Left lung (tissue), 4 donors: ENCODE measurements at regions not wholly inside any gene's neighbourhood (a gene's known extent, or its start where the extent isn't known, plus 50 kb on each side); places are given as distances from the start of the nearest gene placed in this dataset.
"Not testable (repeated sequence)": the region's sequence is repeated elsewhere in the genome, so short reads cannot be mapped to it uniquely, and the experiment has no call there.

Experiments used
- ATAC-seq: fragments of 200-7000 bp; cut with Tn5 transposase; one replicate; pipeline ENCODE4 v1.9.1; 2020; ENCODE audit warnings: moderate library complexity
- DNase-seq, 4 donors: peaks; one replicate each; pipeline ENCODE4 v3.0.0-alpha.2; 2013 to 2020
- H3K27ac ChIP-seq, 2 donors: fragments of 200-600 bp; sonication (generic) in 1 of 2; one replicate each; pipeline versions ENCODE4 v1.5.0 to v1.8.0; 2020 to 2021
- H3K27me3 ChIP-seq, 2 donors: fragments of 200-600 bp; sonication (generic) in 1 of 2; one replicate each; pipeline versions ENCODE4 v1.5.0 to v1.8.0; 2020 to 2021
- H3K36me3 ChIP-seq, 2 donors: fragments of 200-600 bp; sonication (generic) in 1 of 2; one replicate each; pipeline versions ENCODE4 v1.5.0 to v1.8.0; 2020 to 2021
- H3K4me1 ChIP-seq, 2 donors: fragments of 200-600 bp; one replicate each; pipeline ENCODE4 v1.8.0; 2021
- H3K4me3 ChIP-seq, 2 donors: fragments of 200-600 bp; sonication (generic) in 1 of 2; one replicate each; pipeline versions ENCODE4 v1.5.0 to v1.8.0; 2020 to 2021; ENCODE audit warnings: mild to moderate bottlenecking in 1 of 2
- H3K9me3 ChIP-seq, 2 donors: fragments of 200-600 bp; sonication (generic) in 1 of 2; one replicate each; pipeline versions ENCODE4 v1.5.0 to v1.8.0; 2020 to 2021
- intact Hi-C, 2 donors: fragments of 100-400 bp; cut with DNase I; formaldehyde crosslinking; loops; one replicate each; pipeline versions ENCODE4 v1.11.2 to v1.14.2; 2022
- donor health status: DM: no; HTN: yes; CAD: no.
- donor health status: DM: no; HTN: no; CAD: no.

DNA sequence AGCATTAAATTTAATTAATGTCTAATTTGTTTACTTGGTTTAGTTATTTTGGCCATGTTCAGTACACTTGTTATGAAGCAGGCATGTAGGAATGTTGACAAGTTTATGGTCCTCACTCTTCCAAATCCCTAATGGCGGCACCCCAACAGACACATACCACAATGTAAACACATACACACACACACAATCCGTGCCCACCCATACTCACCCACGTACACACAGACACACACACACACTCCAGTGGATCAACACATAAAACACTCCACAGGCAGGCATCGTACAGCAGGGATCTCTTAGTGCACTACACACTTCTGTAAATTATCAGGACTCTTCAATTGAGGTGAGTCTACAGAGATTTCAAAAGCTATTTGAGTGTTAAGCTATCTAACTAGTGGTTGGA, 767.5 kb downstream of the FOXD4L6 start:
- H3K4me3 ChIP-seq, H3K27me3 ChIP-seq, intact Hi-C loops, H3K4me1 ChIP-seq, ATAC-seq, H3K36me3 ChIP-seq, H3K27ac ChIP-seq, H3K9me3 ChIP-seq: not testable (repeated sequence)
- peak in 1 of 4 donors; percentile 0 for DNase-seq

DNA sequence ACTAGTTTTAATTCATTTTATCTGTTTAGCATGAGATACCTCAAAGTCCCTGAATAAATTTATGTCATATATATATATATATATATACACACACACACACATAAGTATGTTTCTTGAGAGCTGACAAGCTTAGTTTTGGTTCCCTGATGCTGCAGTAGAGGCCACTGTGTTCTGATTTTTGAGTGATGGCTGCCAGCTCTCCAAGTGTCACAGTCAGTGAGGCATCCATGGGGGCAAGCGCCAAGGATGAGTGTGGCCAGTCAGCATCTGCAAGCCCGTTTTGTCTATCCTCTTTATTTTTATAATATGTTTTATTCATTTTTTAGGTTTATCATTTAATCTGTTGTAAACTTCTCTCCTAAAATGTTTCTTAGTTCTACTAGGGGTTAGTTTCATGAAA, 797.5 kb downstream of the FOXD4L6 start:
- H3K27ac ChIP-seq, H3K36me3 ChIP-seq, H3K4me1 ChIP-seq, H3K9me3 ChIP-seq, ATAC-seq, intact Hi-C loops, H3K27me3 ChIP-seq, H3K4me3 ChIP-seq: not testable (repeated sequence)
- peak in 1 of 4 donors; percentile 22 for DNase-seq

DNA sequence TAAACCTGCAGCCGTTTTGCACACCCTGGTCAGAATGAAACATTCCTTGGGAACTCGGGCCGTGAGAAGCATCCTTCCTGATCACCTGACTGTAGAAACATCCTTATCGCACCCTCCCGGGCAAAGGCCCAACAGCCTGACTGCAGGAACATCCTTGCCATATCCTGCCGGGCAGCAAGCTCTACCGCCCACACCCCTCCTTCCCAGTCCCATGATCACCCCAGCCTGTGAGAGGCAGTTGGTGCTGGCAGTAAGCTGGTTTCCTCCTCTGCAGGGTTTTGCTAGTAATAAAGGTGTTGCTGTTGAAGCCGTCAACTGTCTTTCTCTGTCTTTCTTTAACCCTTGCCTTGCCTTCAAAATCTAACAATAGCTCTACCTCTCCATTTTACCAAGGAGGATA, 799.6 kb downstream of the FOXD4L6 start:
- ATAC-seq, DNase-seq, H3K36me3 ChIP-seq, H3K9me3 ChIP-seq, H3K27ac ChIP-seq, H3K4me3 ChIP-seq, H3K27me3 ChIP-seq, intact Hi-C loops, H3K4me1 ChIP-seq: not testable (repeated sequence)

DNA sequence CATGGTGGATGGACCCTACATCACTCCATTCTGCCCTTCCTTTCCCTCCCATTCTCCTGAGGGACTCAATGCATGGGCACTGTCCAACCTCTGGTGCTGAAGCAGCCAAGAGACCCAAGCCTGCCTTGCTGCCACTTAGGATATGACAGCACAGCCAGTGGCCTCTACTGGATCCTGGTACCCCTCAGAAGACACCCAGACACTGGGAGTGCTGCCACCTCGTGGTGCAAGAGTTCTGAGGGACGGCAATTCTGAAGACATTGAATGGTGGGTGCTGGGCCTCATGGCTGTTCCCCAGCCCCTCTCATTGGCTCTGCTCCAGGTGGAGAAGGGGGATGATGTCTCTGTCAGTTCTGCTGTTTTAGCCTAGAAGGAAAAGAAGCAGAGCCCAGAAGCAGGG, 802.3 kb downstream of the FOXD4L6 start:
- intact Hi-C loops, ATAC-seq, DNase-seq: not testable (repeated sequence)

DNA sequence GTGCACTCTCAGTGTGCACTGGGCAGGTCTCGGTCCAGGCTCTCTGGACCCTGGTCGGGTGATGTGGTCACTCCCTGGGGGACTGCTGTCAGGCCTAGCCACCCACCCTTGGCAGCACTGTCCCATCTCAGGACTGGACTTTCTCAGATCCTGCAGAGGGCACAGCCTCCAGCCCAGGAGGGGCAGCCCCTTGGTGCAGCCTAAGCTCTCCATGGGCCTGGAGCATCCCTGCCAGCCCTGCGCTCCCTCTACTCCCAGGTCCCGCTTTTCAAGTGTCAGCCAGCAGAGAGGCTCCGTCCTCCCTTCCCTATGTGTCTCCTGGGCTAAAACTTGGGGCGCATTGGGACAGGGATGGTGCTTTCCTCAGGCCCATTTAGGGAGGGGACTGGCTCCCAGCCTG, 805.8 kb downstream of the FOXD4L6 start:
- intact Hi-C loops, H3K4me1 ChIP-seq, H3K4me3 ChIP-seq, H3K9me3 ChIP-seq, H3K36me3 ChIP-seq, ATAC-seq, H3K27me3 ChIP-seq, H3K27ac ChIP-seq: not testable (repeated sequence)
- peak in 1 of 4 donors; percentile 52 for DNase-seq

More for the DNA sequence above, 802.3 kb downstream of the FOXD4L6 start:
- H3K9me3 ChIP-seq, H3K36me3 ChIP-seq, H3K4me1 ChIP-seq, H3K27me3 ChIP-seq, H3K4me3 ChIP-seq, H3K27ac ChIP-seq: not testable (repeated sequence)

DNA sequence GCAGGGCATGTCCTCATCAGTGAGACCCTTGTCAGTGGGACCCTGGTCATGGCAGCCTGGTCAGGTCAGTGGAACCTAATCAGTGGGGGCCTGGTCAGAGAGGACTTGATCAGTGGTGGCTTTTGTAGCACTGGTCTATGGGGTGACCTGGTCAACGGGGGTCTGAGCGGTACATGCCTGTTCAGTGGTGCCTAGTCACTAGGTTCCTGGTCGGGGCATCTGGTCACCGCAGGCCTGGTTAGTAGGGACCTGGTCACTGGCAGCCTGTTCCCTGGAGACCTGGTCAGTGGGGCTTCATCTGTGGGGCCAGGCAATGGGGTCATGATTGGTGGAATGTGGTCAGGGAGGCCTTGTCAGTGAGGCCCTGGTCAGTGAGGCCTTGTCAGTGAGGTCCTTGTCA, 806.6 kb downstream of the FOXD4L6 start:
- ATAC-seq, intact Hi-C loops, H3K4me1 ChIP-seq, DNase-seq, H3K27ac ChIP-seq, H3K9me3 ChIP-seq, H3K36me3 ChIP-seq, H3K27me3 ChIP-seq, H3K4me3 ChIP-seq: not testable (repeated sequence)

DNA sequence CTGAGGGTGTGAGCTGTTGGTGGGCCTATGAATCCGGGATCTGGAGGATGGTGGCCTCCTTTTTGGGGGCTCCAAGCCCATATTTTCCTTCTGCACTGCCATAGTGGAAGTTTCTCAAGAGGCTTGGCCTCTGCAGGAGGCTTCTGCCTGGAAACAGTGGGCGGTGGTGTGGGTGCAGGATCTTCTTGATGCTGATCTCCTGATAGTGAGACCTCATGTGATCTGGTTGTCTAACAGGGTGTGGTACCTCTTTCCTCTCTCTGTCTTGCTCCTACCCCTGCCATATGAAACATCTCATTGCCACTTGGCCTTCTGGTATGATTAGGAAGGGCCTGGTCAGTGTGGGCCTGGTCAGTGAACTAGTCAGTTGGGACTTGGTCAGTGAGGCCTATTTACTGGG, 807.3 kb downstream of the FOXD4L6 start:
- H3K36me3 ChIP-seq, H3K4me3 ChIP-seq, H3K9me3 ChIP-seq, ATAC-seq, H3K27me3 ChIP-seq, DNase-seq, H3K27ac ChIP-seq, intact Hi-C loops, H3K4me1 ChIP-seq: not testable (repeated sequence)

DNA sequence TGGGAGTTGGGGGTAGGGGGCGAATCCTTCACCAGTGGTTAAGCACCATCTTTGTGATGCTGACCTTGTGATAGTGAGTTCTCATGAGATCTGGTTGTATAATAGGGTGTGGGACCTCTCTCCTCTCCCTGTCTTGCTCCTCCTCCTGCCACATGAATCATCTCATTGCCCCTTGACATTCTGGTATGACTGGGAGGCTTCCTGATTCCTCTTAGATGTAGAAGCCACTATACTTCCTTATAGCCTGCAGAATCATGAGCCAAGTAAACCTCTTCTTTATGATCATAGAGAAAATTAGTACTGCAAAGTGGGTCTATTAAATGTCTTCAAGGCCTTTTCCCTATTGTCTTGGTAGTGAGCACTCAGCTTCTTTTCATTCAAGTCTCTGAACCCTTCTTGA, 813.3 kb downstream of the FOXD4L6 start:
- H3K9me3 ChIP-seq, H3K4me3 ChIP-seq, H3K27ac ChIP-seq, H3K36me3 ChIP-seq, intact Hi-C loops, H3K27me3 ChIP-seq, DNase-seq, ATAC-seq, H3K4me1 ChIP-seq: not testable (repeated sequence)

DNA sequence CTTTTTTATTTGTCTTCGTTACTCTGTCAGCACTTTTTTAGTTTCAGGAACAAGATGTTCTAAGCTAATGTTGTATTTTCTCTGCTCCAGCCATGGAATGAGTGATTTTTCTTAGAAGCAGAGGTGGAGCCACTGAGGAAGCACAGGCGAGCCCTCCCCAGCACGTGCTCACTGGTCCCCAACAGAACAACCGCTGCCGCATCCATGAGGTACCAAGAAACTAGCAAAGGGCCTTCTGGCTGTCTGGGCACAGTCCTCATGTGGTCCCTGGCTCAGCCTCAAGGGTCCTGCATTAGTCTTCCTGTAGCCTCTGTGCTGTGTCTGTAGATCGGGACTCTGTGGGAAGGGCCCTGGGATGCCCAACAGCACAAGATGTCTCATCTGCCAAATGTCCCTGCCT, 838.5 kb downstream of the FOXD4L6 start:
- H3K9me3 ChIP-seq, H3K36me3 ChIP-seq, H3K4me1 ChIP-seq, H3K27ac ChIP-seq, ATAC-seq, H3K27me3 ChIP-seq, H3K4me3 ChIP-seq, intact Hi-C loops: not testable (repeated sequence)
- DNase-seq = peak in 1 of 4 donors; percentile 20
